ENCODE measurements at regions not wholly inside any gene's neighbourhood (a gene's known extent, or its start where the extent isn't known, plus 50 kb on each side); places are given as distances from the start of the nearest gene placed in this dataset.

DNA sequence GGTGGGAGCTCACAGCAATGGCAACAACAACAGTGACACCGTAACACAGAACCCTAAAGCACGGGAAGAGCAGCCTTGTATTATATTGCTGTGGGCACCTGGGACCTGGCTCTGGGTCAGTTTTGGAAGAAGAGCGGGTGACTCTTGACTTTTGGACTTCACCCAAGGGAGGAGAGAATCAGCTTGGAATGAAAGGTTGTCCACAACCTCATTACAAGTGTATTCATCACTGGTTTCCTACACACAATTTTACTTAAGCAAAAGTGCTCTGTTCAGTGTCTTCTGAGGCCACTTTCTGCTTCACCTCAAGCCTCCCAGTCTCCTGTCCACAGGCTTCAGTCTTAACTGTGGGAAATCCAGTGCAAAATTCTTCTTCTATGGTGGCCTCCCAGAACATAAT lies 263.8 kb downstream of the KCNE4 start:
- no peak overlapping the region for H2AFZ ChIP-seq (ENCODE audit: low read depth)
- no peaks in the 10 kb centered on the region for H3K27me3 ChIP-seq (ENCODE audit: insufficient read depth, low read depth)
- H3K4me2 ChIP-seq, result no peak overlapping the region
- no peaks in the 10 kb centered on the region for H4K20me1 ChIP-seq (ENCODE audit: insufficient read depth)
- H3K27ac ChIP-seq, result no peak overlapping the region
- H3K79me2 ChIP-seq (ENCODE audit: insufficient read depth, low read depth), result no peaks in the 10 kb centered on the region
- H3K4me1 ChIP-seq (ENCODE audit: low read depth, poor library complexity, severe bottlenecking), result no peaks in the 10 kb centered on the region
- no peak overlapping the region for H3K4me3 ChIP-seq (IDR thresholded peaks at IDR 0.05; ENCODE audit: insufficient read depth, low read depth, low read length)
- no peak for TF ChIP-seq CTCF (conservative IDR thresholded peaks at IDR 0.05; ENCODE audit: low read depth, low read length)
- no peak overlapping the region for H3K9ac ChIP-seq
- no peaks in the 10 kb centered on the region for H3K36me3 ChIP-seq (ENCODE audit: insufficient read depth)

- H3K4me1 ChIP-seq (ENCODE audit: low read depth, poor library complexity, severe bottlenecking), result no peaks in the 10 kb centered on the region
- H3K79me2 ChIP-seq (ENCODE audit: insufficient read depth, low read depth), result no peaks in the 10 kb centered on the region
- H3K9ac ChIP-seq, result no peak overlapping the region
- H4K20me1 ChIP-seq (ENCODE audit: insufficient read depth), result no peaks in the 10 kb centered on the region
- H3K36me3 ChIP-seq (ENCODE audit: insufficient read depth), result no peaks in the 10 kb centered on the region
- H3K27ac ChIP-seq, result no peak overlapping the region
- no peaks in the 10 kb centered on the region for H3K27me3 ChIP-seq (ENCODE audit: insufficient read depth, low read depth)
- no peak overlapping the region for H3K4me2 ChIP-seq
- no peak overlapping the region for H2AFZ ChIP-seq (ENCODE audit: low read depth)
- TF ChIP-seq CTCF (conservative IDR thresholded peaks at IDR 0.05; ENCODE audit: low read depth, low read length), result no peak
- no peak overlapping the region for H3K4me3 ChIP-seq (IDR thresholded peaks at IDR 0.05; ENCODE audit: insufficient read depth, low read depth, low read length)
These were observed 264.4 kb downstream of the KCNE4 start for GRCh38 chr2:223316342-223316741.

- Histone ChIP-seq H3K27me3 (ENCODE audit: insufficient read depth, low read depth) (no peaks in the 10 kb centered on the region), H4K20me1 (ENCODE audit: insufficient read depth) (no peaks in the 10 kb centered on the region), H3K79me2 (ENCODE audit: insufficient read depth, low read depth) (no peaks in the 10 kb centered on the region), H3K27ac (no peak overlapping the region), H2AFZ (ENCODE audit: low read depth) (no peak overlapping the region), H3K9ac (no peak overlapping the region), H3K36me3 (ENCODE audit: insufficient read depth) (no peaks in the 10 kb centered on the region), H3K4me1 (ENCODE audit: low read depth, poor library complexity, severe bottlenecking) (no peaks in the 10 kb centered on the region), H3K4me2 (no peak overlapping the region), H3K4me3 (IDR thresholded peaks at IDR 0.05; ENCODE audit: insufficient read depth, low read depth, low read length) (no peak overlapping the region)
- no peak for TF ChIP-seq CTCF (conservative IDR thresholded peaks at IDR 0.05; ENCODE audit: low read depth, low read length)
These were observed 267.6 kb downstream of the KCNE4 start for GRCh38 chr2:223319601-223320000.

- H3K4me3 ChIP-seq (IDR thresholded peaks at IDR 0.05; ENCODE audit: insufficient read depth, low read depth, low read length), result no peak overlapping the region
- no peak overlapping the region for H3K9ac ChIP-seq
These were observed 272.4 kb downstream of the KCNE4 start for GRCh38 chr2:223324402-223324801.

More at GRCh38 chr2:223324402-223324801, 272.4 kb downstream of the KCNE4 start:
- no peaks in the 10 kb centered on the region for H3K4me1 ChIP-seq (ENCODE audit: low read depth, poor library complexity, severe bottlenecking)
- H2AFZ ChIP-seq (ENCODE audit: low read depth), result no peak overlapping the region
- H3K27ac ChIP-seq, result no peak overlapping the region
- H4K20me1 ChIP-seq (ENCODE audit: insufficient read depth), result no peaks in the 10 kb centered on the region
- H3K36me3 ChIP-seq (ENCODE audit: insufficient read depth), result no peaks in the 10 kb centered on the region
- TF ChIP-seq CTCF (conservative IDR thresholded peaks at IDR 0.05; ENCODE audit: low read depth, low read length), result no peak
- H3K79me2 ChIP-seq (ENCODE audit: insufficient read depth, low read depth), result no peaks in the 10 kb centered on the region
- no peak overlapping the region for H3K4me2 ChIP-seq
- no peaks in the 10 kb centered on the region for H3K27me3 ChIP-seq (ENCODE audit: insufficient read depth, low read depth)

All from KMS-11 (cell line).